MM.1S (cell line): ENCODE measurements at regions not wholly inside any gene's neighbourhood (a gene's known extent, or its start where the extent isn't known, plus 50 kb on each side); places are given as distances from the start of the nearest gene placed in this dataset.

Experiments used
- EZH2 ChIP-seq: fragments of 300-600 bp; sonication (generic); optimal IDR thresholded peaks from 2 replicates; pipeline ENCODE3; 2017; ENCODE audit warnings: low read depth, mild to moderate bottlenecking, antibody characterized with exemption, low read length, mixed read lengths
- EZH2phosphoT487 ChIP-seq: fragments of 300-600 bp; sonication (generic); IDR thresholded peaks from 2 replicates; pipeline ENCODE4 v1.6.1; 2018; ENCODE audit warnings: antibody characterized with exemption, low read length
- TF ChIP-seq, protein P1 (sequence below): fragments of 300-600 bp; sonication (generic); IDR thresholded peaks from 2 replicates; pipeline ENCODE4 v1.5.1; 2016; ENCODE audit warnings: antibody characterized with exemption, low read length, mixed read lengths

DNA sequence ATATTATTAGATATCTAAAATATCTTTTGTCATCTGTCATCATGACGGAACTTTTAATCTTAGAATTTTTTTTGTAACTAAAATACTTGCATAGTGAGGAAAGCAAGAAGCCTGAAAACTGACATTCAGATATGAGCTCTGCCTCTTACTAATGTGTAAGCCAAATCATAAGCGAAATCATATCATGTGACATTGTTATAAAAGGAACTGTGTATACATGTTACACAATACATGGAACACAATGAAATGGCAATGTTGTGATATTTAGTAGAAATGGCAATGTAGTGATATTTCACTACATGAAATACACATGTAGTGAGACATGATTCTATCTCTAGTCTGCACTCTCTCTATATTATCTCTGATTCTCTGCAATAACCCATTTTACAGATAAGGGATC is 1016.4 kb upstream of the PIK3C3 start:
- TF ChIP-seq, protein P1, sequence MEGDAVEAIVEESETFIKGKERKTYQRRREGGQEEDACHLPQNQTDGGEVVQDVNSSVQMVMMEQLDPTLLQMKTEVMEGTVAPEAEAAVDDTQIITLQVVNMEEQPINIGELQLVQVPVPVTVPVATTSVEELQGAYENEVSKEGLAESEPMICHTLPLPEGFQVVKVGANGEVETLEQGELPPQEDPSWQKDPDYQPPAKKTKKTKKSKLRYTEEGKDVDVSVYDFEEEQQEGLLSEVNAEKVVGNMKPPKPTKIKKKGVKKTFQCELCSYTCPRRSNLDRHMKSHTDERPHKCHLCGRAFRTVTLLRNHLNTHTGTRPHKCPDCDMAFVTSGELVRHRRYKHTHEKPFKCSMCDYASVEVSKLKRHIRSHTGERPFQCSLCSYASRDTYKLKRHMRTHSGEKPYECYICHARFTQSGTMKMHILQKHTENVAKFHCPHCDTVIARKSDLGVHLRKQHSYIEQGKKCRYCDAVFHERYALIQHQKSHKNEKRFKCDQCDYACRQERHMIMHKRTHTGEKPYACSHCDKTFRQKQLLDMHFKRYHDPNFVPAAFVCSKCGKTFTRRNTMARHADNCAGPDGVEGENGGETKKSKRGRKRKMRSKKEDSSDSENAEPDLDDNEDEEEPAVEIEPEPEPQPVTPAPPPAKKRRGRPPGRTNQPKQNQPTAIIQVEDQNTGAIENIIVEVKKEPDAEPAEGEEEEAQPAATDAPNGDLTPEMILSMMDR: no peak
- TF ChIP-seq EZH2phosphoT487 (no peak), EZH2 (no peak)
